ENCODE measurements at regions not wholly inside any gene's neighbourhood (a gene's known extent, or its start where the extent isn't known, plus 50 kb on each side); places are given as distances from the start of the nearest gene placed in this dataset.

- no peak for TF ChIP-seq CTCF (IDR thresholded peaks at IDR 0.05)
- TF ChIP-seq POLR2AphosphoS5 (IDR thresholded peaks at IDR 0.05; ENCODE audit: low read depth, low read length): no peak
- TF ChIP-seq TCF7L2 (IDR thresholded peaks at IDR 0.05; ENCODE audit: low read depth, low read length): no peak
- no peak for TF ChIP-seq REST (IDR thresholded peaks at IDR 0.05; ENCODE audit: insufficient read depth in 1 of 2, low read depth in 2 of 2, low read length in 1 of 2)
Observed at GRCh38 chr2:30038419-30038818, 108.4 kb upstream of the YPEL5 start.

Measured in Panc1 (cell line).